ENCODE measurements at regions not wholly inside any gene's neighbourhood (a gene's known extent, or its start where the extent isn't known, plus 50 kb on each side); places are given as distances from the start of the nearest gene placed in this dataset.
"Not testable (repeated sequence)": the region's sequence is repeated elsewhere in the genome, so short reads cannot be mapped to it uniquely, and the experiment has no call there.

DNA sequence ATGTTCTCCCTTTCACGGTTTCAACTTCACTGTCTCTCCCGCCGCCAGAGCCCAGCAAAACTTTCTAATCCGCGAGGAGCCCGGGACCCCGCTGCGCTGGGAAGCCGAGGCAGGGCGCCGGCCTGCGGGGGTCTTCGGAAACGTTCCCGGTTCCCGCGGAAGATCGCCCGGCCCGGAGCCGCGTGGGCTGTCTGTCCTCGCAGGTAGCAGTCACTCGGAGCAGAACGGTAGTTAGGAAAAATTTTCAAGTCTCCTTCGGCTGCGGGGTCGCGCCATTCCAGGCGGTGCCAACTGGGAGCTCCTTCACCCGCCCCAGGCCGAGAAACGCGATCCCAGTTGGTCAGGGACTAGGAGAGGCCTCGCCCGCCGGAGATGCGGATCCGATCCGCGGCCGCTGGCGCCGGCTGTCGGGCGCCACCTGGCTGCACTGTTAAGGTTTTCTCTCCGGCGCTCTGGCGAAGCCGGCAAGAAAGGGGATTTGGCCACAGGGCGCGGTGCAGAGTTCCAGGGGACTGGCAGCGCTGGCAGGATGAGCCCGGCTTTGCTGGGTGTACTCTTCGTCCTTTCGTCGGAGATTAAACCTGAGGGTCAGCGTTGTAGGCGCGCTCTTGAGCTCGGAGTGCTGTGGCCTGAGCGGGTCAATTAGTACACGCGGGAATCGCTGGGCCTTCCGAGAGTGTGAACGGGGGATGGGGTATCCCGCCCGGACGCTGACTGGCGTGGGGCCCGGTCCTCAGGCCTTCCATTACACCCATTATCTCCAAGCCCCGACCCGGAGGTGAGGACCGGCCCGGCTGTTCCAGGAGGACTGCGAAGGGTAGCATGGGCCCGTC is 135.4 kb downstream of the KCNJ12 start:
- TF ChIP-seq, protein P1, sequence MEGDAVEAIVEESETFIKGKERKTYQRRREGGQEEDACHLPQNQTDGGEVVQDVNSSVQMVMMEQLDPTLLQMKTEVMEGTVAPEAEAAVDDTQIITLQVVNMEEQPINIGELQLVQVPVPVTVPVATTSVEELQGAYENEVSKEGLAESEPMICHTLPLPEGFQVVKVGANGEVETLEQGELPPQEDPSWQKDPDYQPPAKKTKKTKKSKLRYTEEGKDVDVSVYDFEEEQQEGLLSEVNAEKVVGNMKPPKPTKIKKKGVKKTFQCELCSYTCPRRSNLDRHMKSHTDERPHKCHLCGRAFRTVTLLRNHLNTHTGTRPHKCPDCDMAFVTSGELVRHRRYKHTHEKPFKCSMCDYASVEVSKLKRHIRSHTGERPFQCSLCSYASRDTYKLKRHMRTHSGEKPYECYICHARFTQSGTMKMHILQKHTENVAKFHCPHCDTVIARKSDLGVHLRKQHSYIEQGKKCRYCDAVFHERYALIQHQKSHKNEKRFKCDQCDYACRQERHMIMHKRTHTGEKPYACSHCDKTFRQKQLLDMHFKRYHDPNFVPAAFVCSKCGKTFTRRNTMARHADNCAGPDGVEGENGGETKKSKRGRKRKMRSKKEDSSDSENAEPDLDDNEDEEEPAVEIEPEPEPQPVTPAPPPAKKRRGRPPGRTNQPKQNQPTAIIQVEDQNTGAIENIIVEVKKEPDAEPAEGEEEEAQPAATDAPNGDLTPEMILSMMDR (IDR thresholded peaks at IDR 0.05): peak; percentile 68 to 81 (median 76)
- FAIRE-seq (no peak), ATAC-seq (peak; percentile 94 to 98 (median 97)), DNase-seq (peak; percentile 69 to 92 (median 82))
- 5 to 6% methylated on average over 78 of the region's 78 CpGs for WGBS, 2 donors
- Histone ChIP-seq H3K4me3 (peak overlapping the region; percentile 21 to 54 (median 32)), H3K9me3 (no peaks in the 10 kb centered on the region), H3K36me3 (no peaks in the 10 kb centered on the region), H3K4me1 (no peaks in the 10 kb centered on the region), H3K27ac (peak overlapping the region in 3 of 4 donors; percentile 29 to 41 (median 39)), H3K27me3 (peaks cover 0 to 3% (median 0%) of the 10 kb centered on the region in 4 donors)
- intact Hi-C loops (cut with DNase I): loop anchor here in 1 of 3 donors (10.0 kb wide), 2 partner anchors 197 to 397 kb away; no protein-coding TSS in a partner anchor

DNA sequence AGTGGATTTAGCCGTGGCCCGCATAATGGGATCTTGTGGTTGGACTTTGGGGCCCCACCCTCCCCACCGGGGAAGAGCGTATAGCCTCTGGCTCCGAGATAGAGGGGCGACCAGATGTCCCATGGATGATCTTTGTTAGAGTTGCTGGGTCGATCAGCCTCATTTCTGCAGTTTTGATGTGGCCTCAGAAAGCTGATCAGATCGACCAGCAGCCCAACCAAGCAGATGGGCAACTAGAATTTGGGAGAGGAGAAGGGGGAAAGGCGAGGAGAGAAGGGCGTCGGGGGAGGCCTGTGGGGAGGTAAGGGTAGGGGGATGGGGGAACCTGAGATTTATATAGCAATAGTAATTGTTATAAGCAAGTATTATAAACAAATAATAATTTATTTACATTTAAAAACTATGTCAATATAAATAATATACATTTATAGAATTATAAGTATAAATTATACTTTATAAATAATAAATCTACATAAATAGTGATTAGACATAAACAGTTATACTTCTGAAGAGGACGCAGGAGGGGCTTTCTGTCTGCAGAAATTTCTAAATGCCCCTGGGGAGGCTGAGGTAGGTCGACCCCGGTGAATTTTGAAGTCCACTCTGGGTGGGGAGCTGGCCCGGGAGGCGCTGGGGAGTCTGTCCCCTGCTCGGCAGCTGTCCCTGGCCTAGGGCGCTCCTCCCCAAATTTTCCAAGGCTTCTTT is 136.3 kb downstream of the KCNJ12 start:
- Histone ChIP-seq H3K27me3 (peaks cover 0 to 3% (median 0%) of the 10 kb centered on the region in 4 donors), H3K36me3 (no peaks in the 10 kb centered on the region), H3K4me3 (no peak overlapping the region), H3K4me1 (no peaks in the 10 kb centered on the region), H3K9me3 (no peaks in the 10 kb centered on the region), H3K27ac (no peak overlapping the region)
- DNase-seq (no peak), FAIRE-seq (no peak), ATAC-seq (peak in 1 of 4 donors; percentile 35)
- TF ChIP-seq, protein P1 (IDR thresholded peaks at IDR 0.05): no peak
- intact Hi-C loops (cut with DNase I): loop anchor here in 1 of 3 donors (10.0 kb wide), 2 partner anchors 198 to 398 kb away; no protein-coding TSS in a partner anchor
- WGBS, 2 donors: 56 to 58% methylated on average over 16 to 17 of the region's 18 CpGs

DNA sequence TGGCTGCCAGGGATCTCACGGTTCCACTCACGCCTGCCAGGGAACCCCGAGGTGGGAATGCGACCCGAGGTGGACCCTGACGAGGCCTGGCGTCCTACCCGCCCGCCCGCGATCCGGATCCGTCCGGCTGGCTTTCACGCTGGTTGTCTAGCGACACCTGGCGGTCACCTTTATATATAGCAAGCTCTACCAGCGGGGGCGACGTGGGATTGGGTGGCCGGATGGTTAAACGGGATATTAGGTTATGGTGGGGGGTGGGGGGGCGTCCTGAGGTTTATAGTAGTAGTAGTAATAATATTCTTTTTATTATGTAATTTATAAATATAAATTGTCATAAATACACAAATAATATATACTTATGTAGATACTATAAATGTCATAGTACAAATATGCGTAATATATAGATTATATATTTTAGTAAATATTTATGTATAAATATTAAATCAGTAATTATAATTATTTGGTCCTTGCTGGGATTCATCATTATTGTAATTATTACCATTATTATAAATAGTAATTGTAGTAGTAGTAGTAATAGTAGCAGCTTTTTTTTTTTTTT is 136.9 kb downstream of the KCNJ12 start:
- no peak overlapping the region for H3K4me3 ChIP-seq
- H3K27ac ChIP-seq: no peak overlapping the region
- no peaks in the 10 kb centered on the region for H3K4me1 ChIP-seq
- 4 to 6% methylated on average over 13 to 24 of the region's 24 CpGs for WGBS, 2 donors
- H3K36me3 ChIP-seq: no peaks in the 10 kb centered on the region
- DNase-seq (peak; percentile 54 to 88 (median 76)), ATAC-seq (peak; percentile 56 to 85 (median 74)), FAIRE-seq (peak; percentile 89)
- H3K9me3 ChIP-seq: no peaks in the 10 kb centered on the region
- TF ChIP-seq, protein P1 (IDR thresholded peaks at IDR 0.05): peak; percentile 47 to 79 (median 66)
- intact Hi-C loops (cut with DNase I): loop anchor here in 1 of 3 donors (10.0 kb wide), 2 partner anchors 198 to 398 kb away; no protein-coding TSS in a partner anchor
- peaks cover 0 to 3% (median 0%) of the 10 kb centered on the region in 4 donors for H3K27me3 ChIP-seq

DNA sequence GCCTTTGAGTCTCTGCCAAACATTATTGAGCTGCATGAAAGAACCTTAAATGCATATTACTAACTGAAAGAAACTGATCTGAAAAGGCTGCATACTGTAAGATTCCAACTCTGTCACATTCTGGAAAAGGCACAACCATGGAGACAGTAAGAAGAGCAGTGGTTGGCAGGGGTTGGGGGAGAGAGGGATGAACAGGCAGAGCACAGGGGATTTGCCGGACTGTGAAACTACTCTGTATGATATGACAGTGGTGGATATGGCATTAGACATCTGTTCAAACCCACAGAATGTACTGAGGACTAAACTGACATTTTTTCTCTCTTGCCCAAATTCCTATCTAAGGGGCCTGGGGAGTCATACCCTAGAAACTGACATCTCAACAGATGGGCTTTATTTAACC is 138.4 kb downstream of the KCNJ12 start:
- not testable (repeated sequence) for H3K4me3 ChIP-seq, FAIRE-seq, DNase-seq, ATAC-seq, H3K9me3 ChIP-seq, H3K27me3 ChIP-seq, H3K4me1 ChIP-seq, H3K27ac ChIP-seq, H3K36me3 ChIP-seq
- intact Hi-C loops (cut with DNase I): loop anchor here in 1 of 3 donors (10.0 kb wide), 2 partner anchors 200 to 400 kb away; no protein-coding TSS in a partner anchor
- 74 to 79% methylated on average over 1 of the region's 1 CpG for WGBS, 2 donors
